Pancreas (tissue), 10 donors: ENCODE measurements at regions not wholly inside any gene's neighbourhood (a gene's known extent, or its start where the extent isn't known, plus 50 kb on each side); places are given as distances from the start of the nearest gene placed in this dataset.

Source experiments
- ATAC-seq, 4 donors: fragments of 200-7000 bp; cut with Tn5 transposase; one replicate each; pipeline versions ENCODE4 v1.8.0 to v1.9.1; 2020; ENCODE audit warnings: mild to moderate bottlenecking in 4 of 4, moderate library complexity in 4 of 4
- DNase-seq, 6 donors: peaks; one replicate each; pipeline ENCODE4 v3.0.0-alpha.2; 2020
- FAIRE-seq: peaks from 2 replicates; lab custom pipeline; 2012; peaks lifted over from hg19 to GRCh38; lab: Jason Lieb, UNC
- H3K27ac ChIP-seq, 4 donors: fragments of 200-600 bp; sonication (generic); 1 replicate in 3 of 4; 2 replicates in 1 of 4; pipeline versions ENCODE4 v1.5.0 to v1.8.0; 2020
- H3K27me3 ChIP-seq, 4 donors: fragments of 200-600 bp; one replicate each; pipeline ENCODE4 v1.8.0; 2021
- H3K36me3 ChIP-seq, 3 donors: fragments of 200-600 bp; sonication (generic) in 1 of 3; one replicate each; pipeline versions ENCODE4 v1.5.0 to v1.8.0; 2020 to 2021
- H3K4me1 ChIP-seq, 3 donors: fragments of 200-600 bp; one replicate each; pipeline ENCODE4 v1.8.0; 2021
- H3K4me3 ChIP-seq, 4 donors: fragments of 200-600 bp; sonication (generic) in 2 of 4; one replicate each; pipeline versions ENCODE4 v1.5.0 to v1.8.0; 2020 to 2021
- H3K9me3 ChIP-seq, 4 donors: fragments of 200-600 bp; one replicate each; pipeline ENCODE4 v1.8.0; 2021
- CTCF ChIP-seq, 4 donors: fragments of 200-600 bp; sonication (generic) in 3 of 4; IDR thresholded peaks; one replicate each; pipeline versions ENCODE4 v1.5.0 to v1.8.0; 2021; ENCODE audit warnings: antibody characterized with exemption in 4 of 4
- WGBS, 2 donors: extraction: QIAGEN DNeasy Blood & Tissue Kit; methylation state at CpG; one replicate each; pipeline ENCODE4 v1.1.7; 2013; 5-methylcytosine and 5-hydroxymethylcytosine counted together
- intact Hi-C, 3 donors: fragments of 100-400 bp; cut with DNase I; formaldehyde crosslinking; loops; one replicate each; pipeline versions ENCODE4 v1.11.1 to v1.14.2; 2022
- donor health status: healthy with polysubstance abuse.
- donor health status: DM: no; HTN: no; CAD: no; lungs with moderate emphysema.
- donor health status: DM: no; HTN: no; CAD: no.
- donor health status: control.
- donor health status: control.
- donor health status: Bipolar disorder and iron deficiency.
- donor health status: DM: yes; HTN: yes; CAD: no.
- donor health status: DM: no; HTN: no; CAD: no.
- donor health status: DM: no; HTN: no; CAD: no.
- donor health status: DM: yes; HTN: yes; CAD: no.

GRCh38 chr3:188082450-188082849, 71.5 kb upstream of the LPP start:
- FAIRE-seq, result no peak
- no peak overlapping the region for H3K4me3 ChIP-seq
- TF ChIP-seq CTCF (IDR thresholded peaks at IDR 0.05), result no peak

GRCh38 chr3:188083011-188083410, 70.9 kb upstream of the LPP start:
- ATAC-seq (no peak), DNase-seq (no peak), FAIRE-seq (no peak)
- Histone ChIP-seq H3K36me3 (no peaks in the 10 kb centered on the region), H3K4me1 (no peaks in the 10 kb centered on the region), H3K27me3 (no peaks in the 10 kb centered on the region), H3K9me3 (peaks cover 0 to 3% (median 0%) of the 10 kb centered on the region in 4 donors), H3K27ac (no peak overlapping the region), H3K4me3 (no peak overlapping the region)
- 98 to 100% methylated on average over 1 of the region's 1 CpG for WGBS, 2 donors
- intact Hi-C loops, result no loop called here
- no peak for TF ChIP-seq CTCF (IDR thresholded peaks at IDR 0.05)

More at GRCh38 chr3:188082450-188082849, 71.5 kb upstream of the LPP start:
- no peak for DNase-seq
- no peak overlapping the region for H3K27ac ChIP-seq
- no peaks in the 10 kb centered on the region for H3K4me1 ChIP-seq
- H3K9me3 ChIP-seq, result peaks cover 0 to 3% (median 0%) of the 10 kb centered on the region in 4 donors
- H3K27me3 ChIP-seq, result no peaks in the 10 kb centered on the region
- WGBS, 2 donors, result 78 to 87% methylated on average over 1 of the region's 1 CpG
- no peaks in the 10 kb centered on the region for H3K36me3 ChIP-seq
- ATAC-seq, result no peak
- intact Hi-C loops, result no loop called here

- 91 to 92% methylated on average over 8 of the region's 8 CpGs for WGBS, 2 donors
- H3K4me3 ChIP-seq, result no peak overlapping the region
- ATAC-seq (no peak), DNase-seq (no peak), FAIRE-seq (no peak)
- H3K36me3 ChIP-seq, result no peaks in the 10 kb centered on the region
- H3K27me3 ChIP-seq, result no peaks in the 10 kb centered on the region
- intact Hi-C loops, result no loop called here
- H3K9me3 ChIP-seq, result peaks cover 0 to under 1% (median 0%) of the 10 kb centered on the region in 4 donors
- H3K4me1 ChIP-seq, result no peaks in the 10 kb centered on the region
- H3K27ac ChIP-seq, result no peak overlapping the region
- no peak for TF ChIP-seq CTCF (IDR thresholded peaks at IDR 0.05)
Measured at GRCh38 chr3:188084752-188085583, 69.0 kb upstream of the LPP start.

GRCh38 chr3:188085584-188086560, 68.1 kb upstream of the LPP start:
- Histone ChIP-seq H3K36me3 (no peaks in the 10 kb centered on the region), H3K9me3 (no peaks in the 10 kb centered on the region)
- FAIRE-seq, result no peak

More at GRCh38 chr3:188085584-188086560, 68.1 kb upstream of the LPP start:
- Histone ChIP-seq H3K27me3 (no peaks in the 10 kb centered on the region), H3K4me1 (no peaks in the 10 kb centered on the region), H3K4me3 (no peak overlapping the region), H3K27ac (no peak overlapping the region)
- intact Hi-C loops, result no loop called here
- ATAC-seq, result peak in 1 of 4 donors; percentile 74
- DNase-seq, result no peak
- TF ChIP-seq CTCF (IDR thresholded peaks at IDR 0.05), result no peak
- 78% methylated on average over 10 of the region's 10 CpGs for WGBS, 2 donors
